ENCODE measurements at regions not wholly inside any gene's neighbourhood (a gene's known extent, or its start where the extent isn't known, plus 50 kb on each side); places are given as distances from the start of the nearest gene placed in this dataset.

- Histone ChIP-seq H3K27me3 (ENCODE audit: control insufficient read depth, insufficient read depth, low read length) (no peaks in the 10 kb centered on the region), H3K27ac (ENCODE audit: low read depth in 2 of 2, low read length in 2 of 2) (no peak overlapping the region), H3K9me3 (ENCODE audit: control insufficient read depth in 2 of 3, insufficient read depth in 1 of 3, low read length in 3 of 3) (peaks cover 0 to 4% (median 0%) of the 10 kb centered on the region in 3 donors), H3K4me3 (ENCODE audit: low read length in 3 of 3) (no peak overlapping the region), H3K9ac (ENCODE audit: low read length in 3 of 3) (no peak overlapping the region), H3K36me3 (ENCODE audit: control insufficient read depth in 2 of 3, insufficient read depth in 3 of 3, low read length in 3 of 3) (no peaks in the 10 kb centered on the region), H3K4me1 (ENCODE audit: control insufficient read depth in 2 of 3, insufficient read depth in 2 of 3, low read depth in 1 of 3, low read length in 3 of 3) (no peaks in the 10 kb centered on the region)
- FAIRE-seq = no peak
- TF ChIP-seq CTCF (IDR thresholded peaks at IDR 0.05; ENCODE audit: borderline replicate concordance, extremely low read depth, insufficient read depth) = no peak
- intact Hi-C loops (cut with DNase I) = no loop called here
- no peak for DNase-seq
Observed at GRCh38 chr5:9785751-9786150, 155.6 kb upstream of the TAS2R1 start.

- FAIRE-seq (no peak), DNase-seq (no peak)
- intact Hi-C loops (cut with DNase I) = no loop called here
Observed at GRCh38 chr5:9784231-9784630, 154.1 kb upstream of the TAS2R1 start.

DNA sequence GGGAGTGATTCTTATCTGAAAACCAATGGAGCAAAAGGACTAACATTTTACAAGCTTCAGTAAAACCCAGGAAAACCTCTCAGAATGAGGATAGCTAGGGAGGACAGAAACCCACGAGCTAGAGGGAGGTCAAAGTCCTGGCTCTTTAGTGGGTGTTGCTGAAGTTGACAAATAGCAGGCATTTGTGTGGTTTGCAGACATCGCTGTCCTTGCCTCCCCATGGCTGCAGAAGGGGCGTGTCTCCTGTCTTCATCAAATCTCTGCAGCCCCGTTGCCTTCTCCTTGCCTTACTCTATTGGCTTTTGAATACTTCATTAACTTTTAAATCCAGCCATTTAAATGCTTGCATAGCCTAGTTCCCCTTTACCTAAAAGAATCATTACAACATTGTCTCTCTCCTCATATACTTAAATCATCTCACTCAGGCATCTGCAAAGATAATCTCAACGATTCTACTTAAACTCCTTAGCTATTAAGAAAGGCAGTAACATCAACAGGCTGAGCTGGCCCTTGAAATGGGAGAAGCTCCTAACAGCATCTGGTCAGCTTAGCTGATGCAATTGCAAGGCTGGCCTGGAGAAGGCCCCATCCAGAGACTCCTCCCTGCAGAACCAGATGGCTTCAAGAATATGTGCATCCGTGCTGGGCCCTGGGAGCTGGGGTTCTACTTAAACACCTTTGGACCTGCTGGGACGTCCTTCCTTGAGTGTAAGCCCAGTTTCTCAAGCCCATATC is 152.8 kb upstream of the TAS2R1 start:
- Histone ChIP-seq H3K9ac (ENCODE audit: low read length in 3 of 3) (no peak overlapping the region), H3K4me1 (ENCODE audit: control insufficient read depth in 2 of 3, insufficient read depth in 2 of 3, low read depth in 1 of 3, low read length in 3 of 3) (no peaks in the 10 kb centered on the region), H3K4me3 (ENCODE audit: low read length in 3 of 3) (no peak overlapping the region), H3K36me3 (ENCODE audit: control insufficient read depth in 2 of 3, insufficient read depth in 3 of 3, low read length in 3 of 3) (no peaks in the 10 kb centered on the region), H3K27ac (ENCODE audit: low read depth in 2 of 2, low read length in 2 of 2) (no peak overlapping the region), H3K9me3 (ENCODE audit: control insufficient read depth in 2 of 3, insufficient read depth in 1 of 3, low read length in 3 of 3) (peaks cover 0 to 4% (median 0%) of the 10 kb centered on the region in 3 donors), H3K27me3 (ENCODE audit: control insufficient read depth, insufficient read depth, low read length) (no peaks in the 10 kb centered on the region)
- TF ChIP-seq CTCF (IDR thresholded peaks at IDR 0.05; ENCODE audit: borderline replicate concordance, extremely low read depth, insufficient read depth) = no peak
- DNase-seq (peak in 3 of 5 donors; percentile 23 to 63 (median 27)), FAIRE-seq (no peak)
- intact Hi-C loops (cut with DNase I) = no loop called here

More at GRCh38 chr5:9784231-9784630, 154.1 kb upstream of the TAS2R1 start:
- no peak for TF ChIP-seq CTCF (IDR thresholded peaks at IDR 0.05; ENCODE audit: borderline replicate concordance, extremely low read depth, insufficient read depth)
- no peaks in the 10 kb centered on the region for H3K4me1 ChIP-seq (ENCODE audit: control insufficient read depth in 2 of 3, insufficient read depth in 2 of 3, low read depth in 1 of 3, low read length in 3 of 3)
- H3K9ac ChIP-seq (ENCODE audit: low read length in 3 of 3) = no peak overlapping the region
- no peak overlapping the region for H3K4me3 ChIP-seq (ENCODE audit: low read length in 3 of 3)
- no peak overlapping the region for H3K27ac ChIP-seq (ENCODE audit: low read depth in 2 of 2, low read length in 2 of 2)
- H3K36me3 ChIP-seq (ENCODE audit: control insufficient read depth in 2 of 3, insufficient read depth in 3 of 3, low read length in 3 of 3) = no peaks in the 10 kb centered on the region
- H3K9me3 ChIP-seq (ENCODE audit: control insufficient read depth in 2 of 3, insufficient read depth in 1 of 3, low read length in 3 of 3) = peaks cover 0 to 4% (median 0%) of the 10 kb centered on the region in 3 donors
- H3K27me3 ChIP-seq (ENCODE audit: control insufficient read depth, insufficient read depth, low read length) = no peaks in the 10 kb centered on the region
